ENCODE measurements at regions not wholly inside any gene's neighbourhood (a gene's known extent, or its start where the extent isn't known, plus 50 kb on each side); places are given as distances from the start of the nearest gene placed in this dataset.
"Not testable (repeated sequence)": the region's sequence is repeated elsewhere in the genome, so short reads cannot be mapped to it uniquely, and the experiment has no call there.

DNA sequence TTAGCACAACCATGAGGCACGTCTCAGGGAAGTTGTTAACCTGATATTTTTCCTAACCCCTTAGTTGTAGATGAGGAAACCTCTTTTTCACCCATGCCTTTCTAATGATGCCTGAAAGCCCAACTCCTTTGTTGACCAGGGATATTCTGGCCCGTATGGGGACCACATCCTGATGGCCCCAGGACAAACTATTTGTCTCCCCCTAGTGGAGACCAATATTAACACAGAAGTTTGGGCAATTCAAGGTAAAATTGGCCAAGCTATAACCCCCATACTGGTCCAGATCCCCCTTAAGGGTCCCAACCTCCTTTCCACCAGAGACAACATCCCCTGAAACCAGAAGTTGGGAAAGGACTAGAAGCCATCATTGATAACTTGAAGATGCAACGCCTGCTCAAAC, 893.3 kb downstream of the SORCS1 start:
- no peak for DNase-seq (ENCODE audit: extremely low read depth, low read depth)
- H3K4me3 ChIP-seq (replicated peaks; ENCODE audit: low read depth, low read length) = no peak overlapping the region
- TF ChIP-seq, protein P1, sequence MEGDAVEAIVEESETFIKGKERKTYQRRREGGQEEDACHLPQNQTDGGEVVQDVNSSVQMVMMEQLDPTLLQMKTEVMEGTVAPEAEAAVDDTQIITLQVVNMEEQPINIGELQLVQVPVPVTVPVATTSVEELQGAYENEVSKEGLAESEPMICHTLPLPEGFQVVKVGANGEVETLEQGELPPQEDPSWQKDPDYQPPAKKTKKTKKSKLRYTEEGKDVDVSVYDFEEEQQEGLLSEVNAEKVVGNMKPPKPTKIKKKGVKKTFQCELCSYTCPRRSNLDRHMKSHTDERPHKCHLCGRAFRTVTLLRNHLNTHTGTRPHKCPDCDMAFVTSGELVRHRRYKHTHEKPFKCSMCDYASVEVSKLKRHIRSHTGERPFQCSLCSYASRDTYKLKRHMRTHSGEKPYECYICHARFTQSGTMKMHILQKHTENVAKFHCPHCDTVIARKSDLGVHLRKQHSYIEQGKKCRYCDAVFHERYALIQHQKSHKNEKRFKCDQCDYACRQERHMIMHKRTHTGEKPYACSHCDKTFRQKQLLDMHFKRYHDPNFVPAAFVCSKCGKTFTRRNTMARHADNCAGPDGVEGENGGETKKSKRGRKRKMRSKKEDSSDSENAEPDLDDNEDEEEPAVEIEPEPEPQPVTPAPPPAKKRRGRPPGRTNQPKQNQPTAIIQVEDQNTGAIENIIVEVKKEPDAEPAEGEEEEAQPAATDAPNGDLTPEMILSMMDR (IDR thresholded peaks at IDR 0.05; ENCODE audit: low read depth, low read length, missing control alignments) = no peak

DNA sequence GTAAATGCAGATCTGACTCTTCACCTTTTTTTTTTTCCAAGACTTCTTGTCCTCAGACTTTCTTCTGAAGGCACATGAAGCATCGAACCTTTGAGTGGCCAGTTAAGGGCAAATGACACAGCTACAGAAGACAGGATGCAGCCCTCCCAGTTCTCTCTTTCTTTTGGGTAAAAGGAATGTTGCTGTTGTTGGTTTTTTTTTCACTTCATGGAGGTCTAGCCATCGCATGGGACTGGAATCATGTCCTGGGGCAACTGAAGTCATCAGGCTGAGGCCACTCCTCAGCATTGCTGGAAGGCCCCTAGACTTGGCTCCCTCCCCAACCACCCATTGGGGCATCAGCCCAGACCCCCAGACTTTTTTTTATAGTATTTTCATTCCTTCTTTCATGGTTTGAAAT, 896.5 kb downstream of the SORCS1 start:
- no peak overlapping the region for H3K4me3 ChIP-seq (replicated peaks; ENCODE audit: low read depth, low read length)
- no peak for DNase-seq (ENCODE audit: extremely low read depth, low read depth)
- TF ChIP-seq, protein P1 (IDR thresholded peaks at IDR 0.05; ENCODE audit: low read depth, low read length, missing control alignments) = no peak

DNA sequence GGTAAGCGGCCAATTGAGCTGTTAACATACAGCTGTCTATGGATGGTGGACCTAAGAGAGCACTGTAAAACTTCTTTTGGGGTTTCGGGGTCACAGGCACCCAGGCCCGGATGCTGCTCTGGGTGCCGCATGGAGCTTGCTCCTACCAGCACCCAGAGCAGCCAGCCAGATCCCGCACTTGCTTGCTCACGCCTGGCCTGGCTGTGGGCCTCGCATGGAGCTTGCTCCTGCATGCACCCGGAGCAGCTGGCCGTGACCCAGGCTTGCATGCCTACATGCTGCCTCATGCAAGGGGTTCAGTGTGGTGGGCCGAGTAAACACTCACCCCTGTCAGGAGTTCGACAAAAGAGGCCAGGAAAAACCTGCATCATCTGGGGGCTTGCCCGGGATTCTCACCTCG, 896.9 kb downstream of the SORCS1 start:
- no peak for DNase-seq (ENCODE audit: extremely low read depth, low read depth)
- no peak overlapping the region for H3K4me3 ChIP-seq (replicated peaks; ENCODE audit: low read depth, low read length)
- TF ChIP-seq, protein P1 (IDR thresholded peaks at IDR 0.05; ENCODE audit: low read depth, low read length, missing control alignments) = no peak

DNA sequence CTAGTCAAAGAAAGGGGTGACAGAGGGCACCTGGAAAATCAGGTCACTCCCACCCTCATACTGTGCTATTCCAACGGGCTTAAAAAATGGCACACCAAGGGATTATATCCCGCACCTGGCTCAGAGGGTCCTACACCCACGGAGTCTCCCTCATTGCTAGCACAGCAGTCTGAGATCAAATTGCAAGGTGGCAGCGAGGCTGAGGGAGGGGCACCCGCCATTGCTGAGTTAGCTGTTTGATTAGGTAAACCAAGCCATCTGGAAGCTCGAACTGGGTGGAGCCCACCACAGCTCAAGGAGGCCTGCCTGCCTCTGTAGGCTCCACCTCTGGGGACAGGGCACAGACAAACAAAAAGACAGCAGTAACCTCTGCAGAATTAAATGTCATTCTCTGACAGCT, 907.1 kb downstream of the SORCS1 start:
- H3K4me3 ChIP-seq (replicated peaks; ENCODE audit: low read depth, low read length); DNase-seq (ENCODE audit: extremely low read depth, low read depth): not testable (repeated sequence)

DNA sequence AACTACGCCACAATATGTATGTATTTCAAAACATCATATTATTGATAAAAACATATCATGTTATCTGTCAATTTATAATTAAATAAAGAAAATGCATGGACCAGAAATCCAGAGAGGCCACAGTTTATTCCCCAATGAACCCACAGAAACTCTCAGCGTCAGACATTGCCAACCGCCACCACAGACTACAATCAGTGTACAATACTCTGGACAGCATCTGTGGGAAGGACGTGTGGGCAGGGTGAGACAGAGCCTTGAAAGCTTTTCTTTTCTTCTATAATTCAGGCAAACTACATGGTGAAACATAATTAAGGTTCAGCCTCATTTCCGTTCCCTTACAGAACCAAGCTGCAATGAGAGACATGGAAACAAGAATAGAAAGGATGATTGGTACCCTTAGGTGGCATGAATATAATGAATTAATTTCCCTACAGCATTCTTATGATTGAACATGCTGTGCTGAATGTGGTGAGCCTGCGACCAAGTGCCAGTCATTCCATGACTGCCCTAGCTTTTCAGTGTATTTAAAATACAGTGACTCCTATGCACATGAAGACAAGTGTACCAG, 909.3 kb downstream of the SORCS1 start:
- no peak overlapping the region for H3K4me3 ChIP-seq (replicated peaks; ENCODE audit: low read depth, low read length)
- TF ChIP-seq, protein P1 (IDR thresholded peaks at IDR 0.05; ENCODE audit: low read depth, low read length, missing control alignments) = no peak
- DNase-seq (ENCODE audit: extremely low read depth, low read depth) = no peak

DNA sequence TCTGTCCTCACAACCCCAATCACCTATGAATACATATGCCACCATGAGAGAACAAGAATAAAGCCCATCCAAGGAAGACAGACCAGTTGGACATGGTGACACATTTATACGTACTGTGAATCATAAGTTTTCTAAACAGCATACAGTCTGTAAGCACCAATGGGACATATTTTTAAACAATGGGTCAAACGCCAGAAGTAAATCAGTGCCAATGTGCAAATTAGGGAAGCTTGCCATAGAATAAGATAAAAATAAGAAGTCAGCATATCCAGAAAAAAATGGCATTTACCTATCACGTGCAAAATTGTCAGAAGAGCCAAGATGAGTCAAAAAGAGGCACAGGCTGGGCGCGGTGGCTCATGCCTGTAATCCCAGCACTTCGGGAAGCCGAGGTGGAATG, 910.4 kb downstream of the SORCS1 start:
- TF ChIP-seq, protein P1 (IDR thresholded peaks at IDR 0.05; ENCODE audit: low read depth, low read length, missing control alignments) = no peak
- H3K4me3 ChIP-seq (replicated peaks; ENCODE audit: low read depth, low read length) = no peak overlapping the region
- no peak for DNase-seq (ENCODE audit: extremely low read depth, low read depth)

DNA sequence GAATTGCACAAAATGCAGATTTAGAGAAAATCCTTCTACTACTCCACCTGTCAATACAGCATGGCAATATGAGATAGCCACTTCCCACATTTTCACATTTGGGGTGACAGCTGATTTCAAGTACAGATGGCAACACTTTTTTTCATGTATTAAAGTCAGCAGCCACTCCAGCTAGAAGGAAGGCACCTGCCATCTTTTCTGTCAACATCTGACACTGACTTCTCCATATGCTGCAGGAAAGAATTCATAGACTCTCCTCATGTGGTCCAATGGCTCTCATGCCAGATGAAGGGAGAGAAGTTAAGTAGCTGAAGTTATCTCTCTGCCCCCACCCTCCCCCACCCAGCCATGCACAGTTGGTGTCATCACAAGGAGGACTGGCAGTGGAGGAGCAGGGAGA, 912.0 kb downstream of the SORCS1 start:
- TF ChIP-seq, protein P1 (IDR thresholded peaks at IDR 0.05; ENCODE audit: low read depth, low read length, missing control alignments) = no peak
- DNase-seq (ENCODE audit: extremely low read depth, low read depth) = no peak
- no peak overlapping the region for H3K4me3 ChIP-seq (replicated peaks; ENCODE audit: low read depth, low read length)

Data from HFF-Myc (cell line).